ENCODE measurements at regions not wholly inside any gene's neighbourhood (a gene's known extent, or its start where the extent isn't known, plus 50 kb on each side); places are given as distances from the start of the nearest gene placed in this dataset.
"Not testable (repeated sequence)": the region's sequence is repeated elsewhere in the genome, so short reads cannot be mapped to it uniquely, and the experiment has no call there.

DNA sequence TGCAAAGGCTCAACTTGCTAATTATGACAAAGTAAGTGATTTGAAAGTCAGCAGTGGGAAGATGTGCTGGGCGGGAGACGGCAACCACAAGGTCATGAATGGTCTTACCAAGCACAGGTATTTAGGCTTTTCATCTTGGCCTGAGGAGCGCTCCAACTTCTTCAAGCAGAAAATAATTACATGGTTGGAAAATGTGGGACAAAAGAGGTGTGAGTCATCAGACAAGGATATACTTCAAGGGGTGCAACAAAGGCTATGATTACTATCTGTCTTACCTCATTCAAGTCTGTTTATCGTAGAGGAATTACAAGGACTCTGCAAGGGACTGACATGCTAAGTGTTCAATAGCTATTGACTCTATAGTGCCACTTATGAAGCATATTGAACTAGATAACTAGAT, 2005.7 kb downstream of the MRPL39 start:
- DNase-seq (ENCODE audit: low spot score): no peak

- no peak for DNase-seq (ENCODE audit: low spot score)
These were observed 2013.7 kb downstream of the MRPL39 start for GRCh38 chr21:23593582-23593981.

DNA sequence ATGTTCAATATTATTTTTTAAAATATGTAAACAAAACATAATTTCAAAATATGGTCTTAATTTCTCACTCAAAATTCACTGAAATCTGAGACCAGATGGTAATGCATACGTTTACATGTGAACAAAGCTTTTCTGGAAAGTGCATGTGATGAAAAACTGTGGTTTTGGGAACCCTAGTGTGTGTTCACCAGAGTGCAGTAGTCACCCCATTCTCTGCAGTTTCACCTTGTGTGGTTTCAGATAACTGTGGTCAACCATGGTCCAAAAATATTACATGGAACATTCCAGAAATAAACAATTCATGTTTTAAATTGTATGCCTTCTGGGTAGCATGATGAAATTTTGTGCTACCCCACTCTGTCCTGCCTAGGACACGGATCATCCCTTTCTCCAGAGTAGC, 2021.9 kb downstream of the MRPL39 start:
- no peak for DNase-seq (ENCODE audit: low spot score)

DNA sequence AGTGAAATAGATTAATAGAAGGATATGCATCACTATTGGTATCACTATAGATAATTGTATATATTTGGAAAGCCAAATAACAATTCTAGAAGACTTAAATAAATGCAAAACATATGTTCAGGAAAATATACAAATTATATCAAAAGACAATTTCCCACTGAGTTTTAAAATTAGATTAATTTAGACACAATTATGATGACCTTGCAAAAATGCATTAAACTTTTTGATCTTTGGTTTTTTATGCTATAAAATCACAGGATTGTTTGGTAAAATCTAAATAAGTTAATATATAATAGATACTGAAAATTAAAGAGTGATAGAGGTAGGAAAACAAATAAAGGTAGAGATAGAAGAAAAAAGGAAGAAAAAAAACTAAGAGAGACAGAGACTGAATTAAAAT, 2027.7 kb downstream of the MRPL39 start:
- DNase-seq (ENCODE audit: low spot score): no peak

GRCh38 chr21:23578027-23578426, 2029.3 kb downstream of the MRPL39 start:
- DNase-seq (ENCODE audit: low spot score): no peak

DNA sequence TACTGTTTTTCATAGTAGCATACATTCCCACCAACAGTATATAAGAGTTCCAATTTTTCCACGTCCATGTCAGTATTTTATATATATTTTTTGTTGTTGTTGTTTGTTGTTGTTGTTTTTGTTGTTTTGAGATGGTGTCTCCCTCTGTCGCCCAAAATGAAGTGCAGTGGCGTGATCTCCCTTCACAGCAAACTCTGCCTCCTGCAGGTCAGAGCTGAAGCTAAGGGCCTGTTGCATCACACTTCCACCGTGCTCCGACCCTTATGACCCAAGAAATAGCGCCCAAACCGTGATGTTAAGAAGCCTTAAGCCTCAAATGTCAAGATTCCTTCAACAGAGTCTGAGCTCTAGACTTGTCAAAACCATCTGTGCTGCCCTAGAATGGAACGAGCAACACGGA, 2032.3 kb downstream of the MRPL39 start:
- DNase-seq (ENCODE audit: low spot score): no peak

- not testable (repeated sequence) for DNase-seq (ENCODE audit: low spot score)
These were observed 2058.4 kb downstream of the MRPL39 start for GRCh38 chr21:23548924-23549323.

- DNase-seq (ENCODE audit: low spot score): no peak
These were observed 2063.9 kb downstream of the MRPL39 start for GRCh38 chr21:23543333-23543732.

GRCh38 chr21:23542097-23542496, 2065.2 kb downstream of the MRPL39 start:
- no peak for DNase-seq (ENCODE audit: low spot score)

DNA sequence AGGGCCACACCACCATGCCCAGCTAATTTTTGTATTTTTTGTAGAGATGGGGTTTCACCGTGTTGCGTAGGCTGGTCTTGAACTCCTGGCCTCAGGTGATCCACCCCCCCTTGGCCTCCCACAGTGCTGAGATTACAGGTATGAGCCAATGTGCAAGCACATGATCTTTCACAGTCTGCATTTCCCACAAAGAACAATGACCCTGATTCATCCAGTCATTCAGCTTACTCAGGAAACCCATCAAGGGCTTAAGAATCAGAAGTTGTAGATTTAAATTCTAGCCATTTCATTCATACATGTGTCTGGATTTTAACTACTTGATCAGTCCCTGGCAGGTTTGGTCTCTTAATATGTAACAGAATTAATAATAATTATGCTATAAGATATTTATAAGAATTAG, 2065.7 kb downstream of the MRPL39 start:
- no peak for DNase-seq (ENCODE audit: low spot score)

DNA sequence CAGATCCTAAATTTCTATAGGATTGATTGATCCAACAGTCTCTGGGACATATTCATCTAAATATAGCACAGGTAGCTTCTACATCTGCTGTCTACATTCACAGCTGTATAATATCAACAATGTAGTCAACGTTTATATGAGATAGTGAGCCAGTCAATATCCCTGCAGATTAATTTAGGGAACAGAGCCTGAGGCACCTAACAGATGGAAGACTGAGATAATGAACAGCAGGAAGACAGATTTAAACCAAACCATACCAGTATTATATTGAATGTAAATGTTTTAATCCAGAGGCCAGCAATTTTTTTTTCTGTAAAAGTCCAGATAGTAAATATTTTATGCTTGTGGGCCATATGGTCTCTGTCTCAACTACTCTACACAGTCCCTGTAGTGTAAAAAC, 2072.4 kb downstream of the MRPL39 start:
- no peak for DNase-seq (ENCODE audit: low spot score)

- DNase-seq (ENCODE audit: low spot score): no peak
These were observed 2075.8 kb downstream of the MRPL39 start for GRCh38 chr21:23531444-23531843.

DNA sequence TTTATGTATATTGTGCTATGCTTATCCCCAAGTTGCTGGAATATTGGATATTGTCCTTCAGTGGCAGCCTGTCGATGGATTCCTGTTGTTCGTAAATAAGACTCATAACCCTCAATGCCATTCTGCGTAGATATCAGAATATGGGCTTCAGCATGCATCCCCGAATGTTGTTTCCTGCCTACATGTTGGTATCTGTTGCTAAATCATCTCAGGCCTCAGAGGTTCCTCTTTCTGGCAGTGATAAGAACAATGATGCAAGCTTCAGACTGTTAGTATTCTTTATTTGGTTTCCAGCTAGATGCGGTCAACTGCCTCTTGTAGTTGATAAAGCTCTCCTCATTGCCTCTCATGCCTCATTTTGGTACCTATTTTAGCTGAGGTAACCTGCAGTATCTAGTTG, 2082.6 kb downstream of the MRPL39 start:
- no peak for DNase-seq (ENCODE audit: low spot score)

- DNase-seq (ENCODE audit: low spot score): no peak
These were observed 2084.5 kb downstream of the MRPL39 start for GRCh38 chr21:23522751-23523150.

DNA sequence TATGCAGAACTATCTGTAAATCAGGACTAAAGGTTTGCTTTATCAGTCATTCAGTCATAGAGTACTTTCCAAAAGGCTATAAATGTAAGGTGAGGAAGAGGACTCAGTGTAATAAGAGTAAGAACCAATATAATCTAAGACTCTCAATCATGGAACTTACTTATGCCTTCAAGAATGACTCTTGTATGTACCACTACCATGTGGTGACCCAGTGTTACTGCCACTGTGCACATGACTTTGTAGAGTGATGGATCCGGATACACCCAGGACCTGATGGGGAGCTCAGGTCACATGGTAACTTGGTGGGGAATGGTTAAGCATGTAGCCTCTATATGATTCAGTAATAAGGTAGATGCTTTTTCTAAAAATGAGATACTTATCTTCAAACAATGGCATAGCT, 2099.8 kb downstream of the MRPL39 start:
- no peak for DNase-seq (ENCODE audit: low spot score)

GRCh38 chr21:23496729-23497128, 2110.6 kb downstream of the MRPL39 start:
- DNase-seq (ENCODE audit: low spot score): no peak

DNA sequence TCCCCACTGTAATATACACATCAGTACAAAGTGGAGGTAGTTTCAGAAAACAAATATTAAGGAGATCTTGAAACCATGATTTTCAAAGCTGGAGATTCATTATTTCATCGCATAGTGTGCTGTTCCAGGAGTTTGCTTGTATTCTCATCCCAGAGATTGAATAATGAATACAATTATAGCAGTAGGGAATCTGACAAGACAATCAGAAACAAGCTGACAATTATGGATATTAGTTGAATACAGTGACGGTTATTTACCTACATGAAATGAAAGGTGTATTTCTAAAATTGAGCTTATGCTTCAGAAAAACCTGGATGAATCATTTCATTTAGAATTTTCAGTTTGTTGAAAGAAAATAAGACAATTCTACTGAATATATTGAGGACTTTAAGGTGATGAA, 2119.0 kb downstream of the MRPL39 start:
- DNase-seq (ENCODE audit: low spot score): no peak

- no peak for DNase-seq (ENCODE audit: low spot score)
These were observed 2126.6 kb downstream of the MRPL39 start for GRCh38 chr21:23480591-23481270.

DNA sequence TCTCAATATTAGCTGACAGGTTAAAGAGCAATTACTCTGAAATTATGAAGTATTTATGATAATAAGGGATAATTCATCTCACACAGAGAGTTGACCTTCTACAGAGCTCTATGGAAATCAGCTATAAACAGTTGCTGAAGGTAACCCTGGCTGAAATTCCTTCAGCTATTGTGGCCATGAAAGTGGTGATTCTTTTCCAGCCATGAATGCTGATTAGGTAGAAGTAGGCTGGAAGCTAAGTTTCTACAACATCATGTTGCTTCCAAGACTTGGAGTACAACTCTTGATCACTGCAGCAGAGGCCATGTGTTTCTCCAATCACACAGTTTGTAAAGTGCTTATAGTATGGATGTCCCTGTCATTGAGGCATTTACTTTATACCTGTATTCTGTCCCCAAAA, 2128.9 kb downstream of the MRPL39 start:
- DNase-seq (ENCODE audit: low spot score): no peak

DNA sequence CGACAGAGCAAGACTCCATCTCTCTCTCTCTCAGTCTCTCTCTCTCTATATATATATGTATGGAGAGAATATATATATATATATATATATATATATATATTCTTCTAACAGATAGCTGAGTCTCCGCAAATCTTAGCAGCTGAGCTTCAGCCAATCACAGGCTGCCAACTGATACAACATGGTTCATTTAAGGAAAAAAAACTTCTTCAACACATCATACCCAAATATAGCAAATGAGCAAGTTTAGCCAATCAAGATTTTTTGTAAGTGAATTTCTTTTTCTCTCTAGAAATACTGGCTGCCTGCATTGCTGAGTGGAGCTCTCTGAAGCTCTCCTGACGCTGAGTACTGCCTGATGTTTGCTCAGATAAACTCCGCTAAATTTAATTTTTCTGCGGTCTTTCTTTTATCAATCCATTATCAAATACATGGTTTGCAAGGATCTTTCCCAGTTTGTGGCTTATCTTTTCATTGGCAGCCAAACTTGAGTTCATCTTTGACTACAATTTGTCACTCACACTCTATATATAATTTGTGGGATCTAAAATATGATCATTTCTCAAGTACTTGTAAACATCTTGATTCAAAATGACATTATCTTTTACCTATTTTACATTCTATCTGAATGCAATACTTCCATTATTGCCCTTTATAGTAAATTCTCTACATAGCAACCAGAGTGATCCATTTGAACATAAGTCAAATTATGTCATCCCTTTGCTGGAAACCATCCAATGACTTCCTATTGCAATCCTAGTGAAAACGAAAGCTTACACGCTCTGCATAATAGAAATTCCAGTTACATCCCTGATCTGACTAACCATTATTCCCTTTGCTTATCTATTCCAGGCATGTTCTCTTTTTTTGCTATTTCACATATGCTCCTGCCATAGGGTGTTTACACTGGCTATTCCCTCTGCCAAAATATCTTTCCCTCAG, 2131.7 kb downstream of the MRPL39 start:
- no peak for DNase-seq (ENCODE audit: low spot score)

GRCh38 chr21:23471877-23472276, 2135.4 kb downstream of the MRPL39 start:
- DNase-seq (ENCODE audit: low spot score): no peak

GRCh38 chr21:23463365-23463764, 2143.9 kb downstream of the MRPL39 start:
- DNase-seq (ENCODE audit: low spot score): no peak

GRCh38 chr21:23455676-23456075, 2151.6 kb downstream of the MRPL39 start:
- DNase-seq (ENCODE audit: low spot score): no peak

All from D341Med (cell line).